Astrocyte of the cerebellum (primary cell): ENCODE measurements at regions not wholly inside any gene's neighbourhood (a gene's known extent, or its start where the extent isn't known, plus 50 kb on each side); places are given as distances from the start of the nearest gene placed in this dataset.
"Not testable (repeated sequence)": the region's sequence is repeated elsewhere in the genome, so short reads cannot be mapped to it uniquely, and the experiment has no call there.

Experiments used
- DNase-seq: peaks from one replicate; pipeline ENCODE4 v3.0.0-alpha.2; 2011; ENCODE audit warnings: low read depth
- H3K4me3 ChIP-seq: 2 replicates; pipeline ENCODE4 v1.5.1; 2011; ENCODE audit warnings: mild to moderate bottlenecking, low read depth, low read length, moderate library complexity
- in situ Hi-C: cut with HindIII; loops from 2 replicates; pipeline ENCODE4 v1.10.0; 2017; ENCODE audit warnings: low sequenced_read_pairs
- TF ChIP-seq, protein P1 (sequence below): IDR thresholded peaks from 2 replicates; pipeline ENCODE4 v1.5.1; 2012; ENCODE audit warnings: low read length, low read depth, moderate library complexity, mild to moderate bottlenecking; ENCODE audit errors: missing control alignments

DNA sequence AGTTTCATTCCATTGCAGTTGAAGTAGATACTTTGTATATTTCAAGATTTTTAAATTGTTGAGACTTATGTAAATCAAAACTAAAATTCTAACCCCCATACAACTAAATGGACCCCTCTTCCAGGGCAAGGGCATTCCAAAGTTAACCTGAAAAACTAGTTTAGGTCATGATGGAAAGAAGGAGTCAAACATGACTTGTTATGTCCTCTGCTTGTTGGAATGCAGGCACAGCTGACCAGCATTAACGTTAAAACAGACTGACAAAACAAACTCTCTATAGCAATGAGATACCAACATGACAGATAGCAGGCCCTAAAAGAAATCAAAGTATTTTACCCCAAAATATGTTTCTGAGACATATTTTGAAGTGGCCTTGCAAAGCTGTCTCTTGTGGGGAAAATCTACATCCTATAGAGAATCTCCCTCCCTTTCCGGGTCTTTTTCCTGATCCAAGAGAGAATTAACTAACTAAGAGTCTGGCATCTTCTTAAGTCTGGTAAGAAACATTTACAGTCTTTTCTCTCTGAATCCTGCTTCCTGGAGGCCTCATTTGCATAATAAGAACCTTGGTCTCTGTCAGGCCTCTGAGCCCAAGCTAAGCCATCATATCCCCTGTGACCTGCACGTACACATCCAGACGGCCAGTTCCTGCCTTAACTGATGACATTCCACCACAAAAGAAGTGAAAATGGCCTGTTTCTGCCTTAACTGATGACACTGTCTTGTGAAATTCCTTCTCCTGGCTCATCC is 124.3 kb upstream of the ATXN1 start:
- H3K4me3 ChIP-seq: no peak overlapping the region
- in situ Hi-C loops: no loop called here
- no peak for DNase-seq
- TF ChIP-seq, protein P1, sequence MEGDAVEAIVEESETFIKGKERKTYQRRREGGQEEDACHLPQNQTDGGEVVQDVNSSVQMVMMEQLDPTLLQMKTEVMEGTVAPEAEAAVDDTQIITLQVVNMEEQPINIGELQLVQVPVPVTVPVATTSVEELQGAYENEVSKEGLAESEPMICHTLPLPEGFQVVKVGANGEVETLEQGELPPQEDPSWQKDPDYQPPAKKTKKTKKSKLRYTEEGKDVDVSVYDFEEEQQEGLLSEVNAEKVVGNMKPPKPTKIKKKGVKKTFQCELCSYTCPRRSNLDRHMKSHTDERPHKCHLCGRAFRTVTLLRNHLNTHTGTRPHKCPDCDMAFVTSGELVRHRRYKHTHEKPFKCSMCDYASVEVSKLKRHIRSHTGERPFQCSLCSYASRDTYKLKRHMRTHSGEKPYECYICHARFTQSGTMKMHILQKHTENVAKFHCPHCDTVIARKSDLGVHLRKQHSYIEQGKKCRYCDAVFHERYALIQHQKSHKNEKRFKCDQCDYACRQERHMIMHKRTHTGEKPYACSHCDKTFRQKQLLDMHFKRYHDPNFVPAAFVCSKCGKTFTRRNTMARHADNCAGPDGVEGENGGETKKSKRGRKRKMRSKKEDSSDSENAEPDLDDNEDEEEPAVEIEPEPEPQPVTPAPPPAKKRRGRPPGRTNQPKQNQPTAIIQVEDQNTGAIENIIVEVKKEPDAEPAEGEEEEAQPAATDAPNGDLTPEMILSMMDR: no peak

DNA sequence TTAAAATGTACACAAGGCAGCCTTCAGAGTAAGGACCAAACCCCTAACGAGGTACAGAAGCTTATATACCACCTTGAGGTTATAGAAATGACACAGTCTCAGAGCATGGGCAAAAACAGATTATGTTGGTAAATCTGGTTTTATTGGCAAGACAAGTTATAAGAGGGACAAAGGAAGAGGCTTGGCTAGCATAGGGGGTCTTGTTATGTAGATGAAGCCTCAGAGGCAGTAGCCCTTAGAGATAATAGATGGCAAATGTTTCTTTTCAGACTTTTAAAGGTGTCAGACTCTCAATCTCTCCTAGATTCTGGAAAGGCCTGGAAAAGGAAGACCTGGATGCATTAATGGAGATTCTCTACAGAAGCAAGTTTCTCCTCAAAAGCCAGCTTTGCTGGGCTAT is 123.3 kb upstream of the ATXN1 start:
- in situ Hi-C loops: no loop called here
- DNase-seq: no peak
- H3K4me3 ChIP-seq: no peak overlapping the region
- TF ChIP-seq, protein P1: no peak

DNA sequence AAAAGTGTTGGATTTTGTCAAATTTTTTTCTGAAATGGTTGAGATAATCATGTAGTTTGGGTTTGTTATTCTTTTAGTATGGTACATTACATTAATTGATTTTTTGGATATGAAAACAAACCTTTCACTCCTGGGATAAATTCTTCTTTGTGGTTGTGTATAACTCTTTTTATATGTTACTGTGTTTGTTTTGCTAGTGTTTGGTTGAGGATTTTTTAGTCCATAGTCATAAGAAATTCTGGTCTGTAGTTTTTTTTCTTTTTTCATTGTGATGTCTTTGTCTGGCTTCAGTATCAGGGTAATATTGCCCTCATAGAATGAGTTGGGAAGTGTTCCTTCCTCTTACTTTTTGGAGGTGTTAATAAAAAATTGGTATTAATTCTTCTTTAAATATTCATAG is 122.2 kb upstream of the ATXN1 start:
- no peak overlapping the region for H3K4me3 ChIP-seq
- DNase-seq: peak; percentile 51
- in situ Hi-C loops: no loop called here
- TF ChIP-seq, protein P1: no peak

DNA sequence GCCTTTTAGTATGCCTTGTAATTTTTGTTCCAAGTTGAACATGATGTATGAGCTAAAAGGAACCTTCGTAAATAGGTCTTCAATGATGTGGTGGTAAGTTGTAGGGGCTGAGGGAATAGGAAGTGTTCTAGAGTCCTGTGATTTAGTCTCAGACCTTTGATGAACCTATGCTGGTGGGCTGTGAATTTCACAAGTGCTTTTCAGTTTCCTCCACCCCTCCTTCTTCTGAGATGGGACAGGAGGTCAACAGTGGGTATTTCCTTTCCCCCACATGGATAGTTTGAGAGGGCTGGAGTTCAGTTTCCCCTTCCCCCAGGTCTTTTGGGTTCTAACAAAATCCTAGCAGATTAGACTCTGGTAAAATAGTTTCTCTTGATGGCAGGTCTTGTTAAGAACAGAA is 121.0 kb upstream of the ATXN1 start:
- in situ Hi-C loops: no loop called here
- DNase-seq: no peak
- TF ChIP-seq, protein P1: no peak
- no peak overlapping the region for H3K4me3 ChIP-seq

DNA sequence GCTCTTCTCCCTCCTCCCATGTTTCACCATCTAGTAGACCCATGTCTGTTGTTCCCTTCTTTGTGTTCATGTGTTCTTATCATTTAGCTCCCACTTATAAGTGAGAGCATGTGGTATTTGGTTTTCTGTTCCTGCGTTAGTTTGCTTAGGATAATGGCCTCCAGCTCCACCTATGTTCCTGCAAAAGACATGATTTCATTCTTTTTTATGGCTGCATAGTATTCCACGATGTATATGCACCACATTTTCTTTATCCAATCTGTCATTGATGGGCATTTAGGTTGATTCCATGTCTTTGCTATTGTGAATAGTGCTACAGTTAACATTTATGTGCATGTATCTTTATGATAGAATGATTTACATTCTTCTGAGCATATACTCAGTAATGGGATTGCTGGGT is 115.6 kb upstream of the ATXN1 start:
- H3K4me3 ChIP-seq, DNase-seq, in situ Hi-C loops: not testable (repeated sequence)

DNA sequence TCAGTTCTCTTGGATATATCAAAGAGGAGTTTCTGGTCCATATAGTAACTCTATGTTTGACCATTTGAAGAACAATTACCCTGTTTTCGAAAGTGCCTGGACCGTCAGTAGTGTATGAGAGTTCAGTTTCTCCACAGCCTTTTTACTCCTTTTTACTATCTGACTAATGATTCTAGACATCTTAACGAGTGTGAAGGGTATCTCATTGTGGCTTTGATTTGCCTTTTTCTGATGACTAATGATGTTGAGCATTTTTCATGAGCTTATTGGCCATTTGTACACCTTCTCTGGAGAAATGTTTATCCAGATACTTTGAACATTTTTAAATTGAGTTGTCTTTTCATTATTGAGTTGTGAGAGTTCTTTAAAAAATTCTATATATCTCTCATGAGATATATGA is 114.9 kb upstream of the ATXN1 start:
- DNase-seq: no peak
- TF ChIP-seq, protein P1: no peak
- H3K4me3 ChIP-seq: no peak overlapping the region
- in situ Hi-C loops: no loop called here

DNA sequence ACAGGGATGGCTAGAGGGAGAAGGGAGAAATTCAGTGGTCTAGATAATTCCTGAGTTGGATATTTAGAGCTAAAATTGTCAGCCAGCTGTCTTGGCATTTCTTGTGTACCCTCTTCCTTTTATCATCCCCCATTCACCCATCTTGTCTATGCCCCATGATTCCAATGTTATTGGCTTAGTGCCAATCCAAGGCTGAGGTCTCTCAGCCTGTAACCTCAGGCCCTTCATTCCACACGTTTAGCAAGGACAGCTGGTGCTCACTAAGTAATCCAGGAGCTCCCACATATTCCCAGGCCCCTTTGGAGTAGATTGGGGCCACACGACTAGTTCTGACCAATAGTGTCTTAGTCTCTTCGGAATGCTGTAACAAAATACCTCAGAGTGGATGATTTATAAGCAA is 112.4 kb upstream of the ATXN1 start:
- TF ChIP-seq, protein P1: no peak
- in situ Hi-C loops: no loop called here
- DNase-seq: no peak
- H3K4me3 ChIP-seq: no peak overlapping the region
